ENCODE measurements at regions not wholly inside any gene's neighbourhood (a gene's known extent, or its start where the extent isn't known, plus 50 kb on each side); places are given as distances from the start of the nearest gene placed in this dataset.

GRCh38 chr17:69714669-69715068 is 300.2 kb downstream of the MAP2K6 start:
- Mint-ChIP-seq H3K36me3 (peaks cover 0 to 2% (median 0%) of the 10 kb centered on the region in 5 donors), H3K9me3 (peaks cover 0 to 2% (median 0%) of the 10 kb centered on the region in 11 donors), H3K4me1 (peaks cover 0 to under 1% (median 0%) of the 10 kb centered on the region in 7 donors), H3K27me3 (no peaks in the 10 kb centered on the region), H3K27ac (no peak overlapping the region), H3K4me3 (no peak overlapping the region)
- Histone ChIP-seq H3K4me3 (ENCODE audit: low read length) (no peak overlapping the region), H3K36me3 (ENCODE audit: control insufficient read depth in 2 of 3, insufficient read depth in 3 of 3, low read length in 3 of 3) (no peaks in the 10 kb centered on the region), H3K4me1 (ENCODE audit: control insufficient read depth in 2 of 2, insufficient read depth in 2 of 2, low read length in 2 of 2) (no peaks in the 10 kb centered on the region), H3K27ac (ENCODE audit: low read depth, low read length) (no peak overlapping the region), H3K9me3 (ENCODE audit: control insufficient read depth in 2 of 3, low read length in 3 of 3) (no peaks in the 10 kb centered on the region), H3K27me3 (ENCODE audit: control insufficient read depth in 2 of 2, insufficient read depth in 2 of 2, low read length in 2 of 2) (no peaks in the 10 kb centered on the region)
- ATAC-seq (no peak), DNase-seq (no peak)
- intact Hi-C loops (cut with micrococcal nuclease) = no loop called here
- ChIA-PET POLR2A (no interaction called here), CTCF (no interaction called here)

- Mint-ChIP-seq H3K4me1 (no peaks in the 10 kb centered on the region), H3K36me3 (peaks cover 0 to 2% (median 0%) of the 10 kb centered on the region in 5 donors), H3K9me3 (peaks cover 0 to 2% (median 0%) of the 10 kb centered on the region in 11 donors), H3K4me3 (no peak overlapping the region), H3K27me3 (no peaks in the 10 kb centered on the region), H3K27ac (no peak overlapping the region)
- CTCF ChIA-PET = no interaction called here
- H3K4me1 ChIP-seq (ENCODE audit: control insufficient read depth in 2 of 2, insufficient read depth in 2 of 2, low read length in 2 of 2) = no peaks in the 10 kb centered on the region
- H3K36me3 ChIP-seq (ENCODE audit: control insufficient read depth in 2 of 3, insufficient read depth in 3 of 3, low read length in 3 of 3) = no peaks in the 10 kb centered on the region
- intact Hi-C loops (cut with micrococcal nuclease) = no loop called here
- H3K27me3 ChIP-seq (ENCODE audit: control insufficient read depth in 2 of 2, insufficient read depth in 2 of 2, low read length in 2 of 2) = no peaks in the 10 kb centered on the region
- POLR2A ChIA-PET = no interaction called here
- H3K27ac ChIP-seq (ENCODE audit: low read depth, low read length) = no peak overlapping the region
- no peak overlapping the region for H3K4me3 ChIP-seq (ENCODE audit: low read length)
- H3K9me3 ChIP-seq (ENCODE audit: control insufficient read depth in 2 of 3, low read length in 3 of 3) = no peaks in the 10 kb centered on the region
- DNase-seq (no peak), ATAC-seq (no peak)
These were observed 301.2 kb downstream of the MAP2K6 start for GRCh38 chr17:69715656-69716055.

- POLR2A ChIA-PET = no interaction called here
- Histone ChIP-seq H3K27me3 (ENCODE audit: control insufficient read depth in 2 of 2, insufficient read depth in 2 of 2, low read length in 2 of 2) (no peaks in the 10 kb centered on the region), H3K4me1 (ENCODE audit: control insufficient read depth in 2 of 2, insufficient read depth in 2 of 2, low read length in 2 of 2) (no peaks in the 10 kb centered on the region), H3K9me3 (ENCODE audit: control insufficient read depth in 2 of 3, low read length in 3 of 3) (no peaks in the 10 kb centered on the region), H3K36me3 (ENCODE audit: control insufficient read depth in 2 of 3, insufficient read depth in 3 of 3, low read length in 3 of 3) (no peaks in the 10 kb centered on the region), H3K27ac (ENCODE audit: low read depth, low read length) (no peak overlapping the region), H3K4me3 (ENCODE audit: low read length) (no peak overlapping the region)
- H3K36me3 Mint-ChIP-seq = peaks cover 0 to 2% (median 0%) of the 10 kb centered on the region in 5 donors
- ATAC-seq = no peak
- no peaks in the 10 kb centered on the region for H3K4me1 Mint-ChIP-seq
- DNase-seq = no peak
- intact Hi-C loops (cut with micrococcal nuclease) = no loop called here
- CTCF ChIA-PET = no interaction called here
- no peak overlapping the region for H3K4me3 Mint-ChIP-seq
- H3K9me3 Mint-ChIP-seq = peaks cover 0 to 2% (median 0%) of the 10 kb centered on the region in 11 donors
- H3K27ac Mint-ChIP-seq = no peak overlapping the region
- no peaks in the 10 kb centered on the region for H3K27me3 Mint-ChIP-seq
These were observed 302.1 kb downstream of the MAP2K6 start for GRCh38 chr17:69716556-69716955.

GRCh38 chr17:69717214-69717613 is 302.7 kb downstream of the MAP2K6 start:
- H3K4me1 ChIP-seq (ENCODE audit: control insufficient read depth in 2 of 2, insufficient read depth in 2 of 2, low read length in 2 of 2) = no peaks in the 10 kb centered on the region
- H3K36me3 Mint-ChIP-seq = peaks cover 0 to 2% (median 0%) of the 10 kb centered on the region in 5 donors
- H3K9me3 Mint-ChIP-seq = peaks cover 0 to 2% (median 0%) of the 10 kb centered on the region in 11 donors
- no peaks in the 10 kb centered on the region for H3K36me3 ChIP-seq (ENCODE audit: control insufficient read depth in 2 of 3, insufficient read depth in 3 of 3, low read length in 3 of 3)
- no peak overlapping the region for H3K27ac Mint-ChIP-seq
- H3K27ac ChIP-seq (ENCODE audit: low read depth, low read length) = no peak overlapping the region
- intact Hi-C loops (cut with micrococcal nuclease) = no loop called here
- no peaks in the 10 kb centered on the region for H3K27me3 Mint-ChIP-seq
- DNase-seq = no peak
- no peaks in the 10 kb centered on the region for H3K27me3 ChIP-seq (ENCODE audit: control insufficient read depth in 2 of 2, insufficient read depth in 2 of 2, low read length in 2 of 2)
- no peak overlapping the region for H3K4me3 ChIP-seq (ENCODE audit: low read length)
- ChIA-PET POLR2A (no interaction called here), CTCF (no interaction called here)
- no peaks in the 10 kb centered on the region for H3K9me3 ChIP-seq (ENCODE audit: control insufficient read depth in 2 of 3, low read length in 3 of 3)
- no peak for ATAC-seq
- no peaks in the 10 kb centered on the region for H3K4me1 Mint-ChIP-seq
- no peak overlapping the region for H3K4me3 Mint-ChIP-seq

GRCh38 chr17:69717819-69718218 is 303.3 kb downstream of the MAP2K6 start:
- H3K9me3 Mint-ChIP-seq = peaks cover 0 to 2% (median 0%) of the 10 kb centered on the region in 11 donors
- H3K27ac Mint-ChIP-seq = no peak overlapping the region
- ATAC-seq (no peak), DNase-seq (no peak)
- CTCF ChIA-PET = no interaction called here
- no peak overlapping the region for H3K4me3 Mint-ChIP-seq
- Histone ChIP-seq H3K36me3 (ENCODE audit: control insufficient read depth in 2 of 3, insufficient read depth in 3 of 3, low read length in 3 of 3) (no peaks in the 10 kb centered on the region), H3K4me3 (ENCODE audit: low read length) (no peak overlapping the region), H3K27ac (ENCODE audit: low read depth, low read length) (no peak overlapping the region), H3K4me1 (ENCODE audit: control insufficient read depth in 2 of 2, insufficient read depth in 2 of 2, low read length in 2 of 2) (no peaks in the 10 kb centered on the region), H3K9me3 (ENCODE audit: control insufficient read depth in 2 of 3, low read length in 3 of 3) (no peaks in the 10 kb centered on the region), H3K27me3 (ENCODE audit: control insufficient read depth in 2 of 2, insufficient read depth in 2 of 2, low read length in 2 of 2) (no peaks in the 10 kb centered on the region)
- H3K4me1 Mint-ChIP-seq = no peaks in the 10 kb centered on the region
- POLR2A ChIA-PET = no interaction called here
- intact Hi-C loops (cut with micrococcal nuclease) = no loop called here
- peaks cover 0 to 2% (median 0%) of the 10 kb centered on the region in 5 donors for H3K36me3 Mint-ChIP-seq
- no peaks in the 10 kb centered on the region for H3K27me3 Mint-ChIP-seq

GRCh38 chr17:69719474-69720048 is 305.1 kb downstream of the MAP2K6 start:
- Mint-ChIP-seq H3K4me3 (no peak overlapping the region), H3K27me3 (no peaks in the 10 kb centered on the region), H3K36me3 (peaks cover 0 to 2% (median 0%) of the 10 kb centered on the region in 5 donors), H3K4me1 (no peaks in the 10 kb centered on the region), H3K27ac (no peak overlapping the region), H3K9me3 (peaks cover 0 to 2% (median 0%) of the 10 kb centered on the region in 11 donors)
- no peaks in the 10 kb centered on the region for H3K27me3 ChIP-seq (ENCODE audit: control insufficient read depth in 2 of 2, insufficient read depth in 2 of 2, low read length in 2 of 2)
- ChIA-PET POLR2A (no interaction called here), CTCF (no interaction called here)
- no peak overlapping the region for H3K27ac ChIP-seq (ENCODE audit: low read depth, low read length)
- no peak overlapping the region for H3K4me3 ChIP-seq (ENCODE audit: low read length)
- no peaks in the 10 kb centered on the region for H3K9me3 ChIP-seq (ENCODE audit: control insufficient read depth in 2 of 3, low read length in 3 of 3)
- DNase-seq (no peak), ATAC-seq (no peak)
- H3K36me3 ChIP-seq (ENCODE audit: control insufficient read depth in 2 of 3, insufficient read depth in 3 of 3, low read length in 3 of 3) = no peaks in the 10 kb centered on the region
- intact Hi-C loops (cut with micrococcal nuclease) = no loop called here
- no peaks in the 10 kb centered on the region for H3K4me1 ChIP-seq (ENCODE audit: control insufficient read depth in 2 of 2, insufficient read depth in 2 of 2, low read length in 2 of 2)

- no peaks in the 10 kb centered on the region for H3K36me3 ChIP-seq (ENCODE audit: control insufficient read depth in 2 of 3, insufficient read depth in 3 of 3, low read length in 3 of 3)
- H3K9me3 Mint-ChIP-seq = no peaks in the 10 kb centered on the region
- H3K36me3 Mint-ChIP-seq = peaks cover 0 to 2% (median 0%) of the 10 kb centered on the region in 5 donors
- DNase-seq (no peak), ATAC-seq (no peak)
- ChIA-PET CTCF (no interaction called here), POLR2A (no interaction called here)
- peaks cover 0 to 9% (median 4%) of the 10 kb centered on the region in 5 donors for H3K27me3 Mint-ChIP-seq
- H3K4me3 Mint-ChIP-seq = no peak overlapping the region
- no peaks in the 10 kb centered on the region for H3K4me1 ChIP-seq (ENCODE audit: control insufficient read depth in 2 of 2, insufficient read depth in 2 of 2, low read length in 2 of 2)
- H3K27me3 ChIP-seq (ENCODE audit: control insufficient read depth in 2 of 2, insufficient read depth in 2 of 2, low read length in 2 of 2) = no peaks in the 10 kb centered on the region
- H3K27ac ChIP-seq (ENCODE audit: low read depth, low read length) = no peak overlapping the region
- intact Hi-C loops (cut with micrococcal nuclease) = no loop called here
- no peaks in the 10 kb centered on the region for H3K9me3 ChIP-seq (ENCODE audit: control insufficient read depth in 2 of 3, low read length in 3 of 3)
- H3K4me1 Mint-ChIP-seq = no peaks in the 10 kb centered on the region
- H3K27ac Mint-ChIP-seq = no peak overlapping the region
- H3K4me3 ChIP-seq (ENCODE audit: low read length) = no peak overlapping the region
These were observed 308.0 kb downstream of the MAP2K6 start for GRCh38 chr17:69722518-69722917.

Measured in naive thymus-derived CD4-positive, alpha-beta T cell (primary cell).